ENCODE measurements at regions not wholly inside any gene's neighbourhood (a gene's known extent, or its start where the extent isn't known, plus 50 kb on each side); places are given as distances from the start of the nearest gene placed in this dataset.

DNA sequence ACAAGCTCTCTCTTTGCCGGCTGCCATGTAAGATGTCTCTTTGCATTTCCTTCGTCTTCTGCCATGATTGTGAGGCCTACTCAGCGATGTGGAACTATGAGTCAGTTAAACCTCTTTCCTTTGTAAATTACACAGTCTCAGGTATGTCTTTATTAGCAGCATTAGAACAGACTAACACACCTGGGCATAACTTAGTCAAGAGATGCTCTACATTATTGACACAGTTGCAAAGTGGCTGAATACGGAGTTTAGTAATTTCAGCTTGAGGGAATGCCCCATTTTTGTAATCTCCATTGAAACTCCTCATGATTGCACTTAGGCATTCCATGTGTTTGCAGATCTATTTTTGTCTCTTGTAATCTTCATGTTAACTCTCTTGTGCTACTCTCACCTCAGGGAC is 299.5 kb upstream of the HAND2 start:
- TF ChIP-seq, protein P1, sequence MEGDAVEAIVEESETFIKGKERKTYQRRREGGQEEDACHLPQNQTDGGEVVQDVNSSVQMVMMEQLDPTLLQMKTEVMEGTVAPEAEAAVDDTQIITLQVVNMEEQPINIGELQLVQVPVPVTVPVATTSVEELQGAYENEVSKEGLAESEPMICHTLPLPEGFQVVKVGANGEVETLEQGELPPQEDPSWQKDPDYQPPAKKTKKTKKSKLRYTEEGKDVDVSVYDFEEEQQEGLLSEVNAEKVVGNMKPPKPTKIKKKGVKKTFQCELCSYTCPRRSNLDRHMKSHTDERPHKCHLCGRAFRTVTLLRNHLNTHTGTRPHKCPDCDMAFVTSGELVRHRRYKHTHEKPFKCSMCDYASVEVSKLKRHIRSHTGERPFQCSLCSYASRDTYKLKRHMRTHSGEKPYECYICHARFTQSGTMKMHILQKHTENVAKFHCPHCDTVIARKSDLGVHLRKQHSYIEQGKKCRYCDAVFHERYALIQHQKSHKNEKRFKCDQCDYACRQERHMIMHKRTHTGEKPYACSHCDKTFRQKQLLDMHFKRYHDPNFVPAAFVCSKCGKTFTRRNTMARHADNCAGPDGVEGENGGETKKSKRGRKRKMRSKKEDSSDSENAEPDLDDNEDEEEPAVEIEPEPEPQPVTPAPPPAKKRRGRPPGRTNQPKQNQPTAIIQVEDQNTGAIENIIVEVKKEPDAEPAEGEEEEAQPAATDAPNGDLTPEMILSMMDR (IDR thresholded peaks at IDR 0.05): no peak
- no peak for TF ChIP-seq POLR2A (IDR thresholded peaks at IDR 0.05)
- TF ChIP-seq POLR2AphosphoS5 (IDR thresholded peaks at IDR 0.05): no peak
- no peak for TF ChIP-seq EP300 (IDR thresholded peaks at IDR 0.05; ENCODE audit: low read depth)

Measured in transverse colon (tissue), 4 donors.